Ishikawa (cell line): ENCODE measurements at regions not wholly inside any gene's neighbourhood (a gene's known extent, or its start where the extent isn't known, plus 50 kb on each side); places are given as distances from the start of the nearest gene placed in this dataset.

Experiments
- CEBPB ChIP-seq: IDR thresholded peaks from 2 replicates; pipeline ENCODE4 v1.6.1; 2012
- CREB1 ChIP-seq: IDR thresholded peaks from 2 replicates; pipeline ENCODE4 v1.6.1; 2012; ENCODE audit warnings: low read depth
- EGR1 ChIP-seq: IDR thresholded peaks from 2 replicates; pipeline ENCODE4 v1.6.1; 2012
- EP300 ChIP-seq: IDR thresholded peaks from 2 replicates; pipeline ENCODE4 v1.6.1; 2012; ENCODE audit warnings: borderline replicate concordance
- FOXM1 ChIP-seq: IDR thresholded peaks from 2 replicates; pipeline ENCODE4 v1.6.1; 2012; ENCODE audit warnings: low read depth, borderline replicate concordance
- NFIC ChIP-seq: IDR thresholded peaks from 2 replicates; pipeline ENCODE4 v1.6.1; 2012
- RAD21 ChIP-seq: IDR thresholded peaks from 2 replicates; pipeline ENCODE4 v1.6.1; 2012; ENCODE audit warnings: low read depth
- TAF1 ChIP-seq: IDR thresholded peaks from 2 replicates; pipeline ENCODE4 v1.6.1; 2012; ENCODE audit warnings: low read depth, mild to moderate bottlenecking
- TCF12 ChIP-seq: IDR thresholded peaks from 2 replicates; pipeline ENCODE4 v1.6.1; 2012; ENCODE audit warnings: low read depth
- TEAD4 ChIP-seq: IDR thresholded peaks from 2 replicates; pipeline ENCODE4 v1.6.1; 2012
- YY1 ChIP-seq: IDR thresholded peaks from 2 replicates; pipeline ENCODE4 v1.6.1; 2012; ENCODE audit warnings: low read depth
- ZBTB7A ChIP-seq: IDR thresholded peaks from 2 replicates; pipeline ENCODE4 v1.6.1; 2012; ENCODE audit warnings: low read depth
- TF ChIP-seq, protein P1 (sequence below): IDR thresholded peaks from 2 replicates; pipeline ENCODE4 v1.6.1; 2012; ENCODE audit warnings: low read depth, mild to moderate bottlenecking
- TF ChIP-seq, protein P2 (sequence below): IDR thresholded peaks from 2 replicates; pipeline ENCODE4 v1.6.1; 2012
- TF ChIP-seq, protein P3 (sequence below): IDR thresholded peaks from 2 replicates; pipeline ENCODE4 v1.6.1; 2012

DNA sequence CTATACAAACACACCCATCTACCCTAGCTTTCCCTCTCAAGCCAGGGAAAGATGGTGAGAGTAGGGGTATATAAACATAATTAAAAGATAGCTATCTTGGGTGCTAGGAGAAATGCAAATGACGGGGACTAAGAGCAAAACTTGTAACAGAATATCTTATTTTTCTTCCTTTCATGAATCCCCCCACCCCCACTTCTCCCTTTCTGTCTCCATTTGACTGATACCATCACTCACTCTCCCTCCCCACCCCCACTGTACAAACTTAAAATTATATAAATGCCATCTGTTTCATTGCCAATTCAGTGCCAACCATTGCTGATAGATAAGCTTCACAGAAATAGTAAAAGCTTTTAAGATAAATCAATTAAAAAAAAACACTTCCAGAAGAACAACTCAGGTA is 268.6 kb downstream of the SLC6A15 start:
- TF ChIP-seq YY1 (no peak), EGR1 (no peak)

DNA sequence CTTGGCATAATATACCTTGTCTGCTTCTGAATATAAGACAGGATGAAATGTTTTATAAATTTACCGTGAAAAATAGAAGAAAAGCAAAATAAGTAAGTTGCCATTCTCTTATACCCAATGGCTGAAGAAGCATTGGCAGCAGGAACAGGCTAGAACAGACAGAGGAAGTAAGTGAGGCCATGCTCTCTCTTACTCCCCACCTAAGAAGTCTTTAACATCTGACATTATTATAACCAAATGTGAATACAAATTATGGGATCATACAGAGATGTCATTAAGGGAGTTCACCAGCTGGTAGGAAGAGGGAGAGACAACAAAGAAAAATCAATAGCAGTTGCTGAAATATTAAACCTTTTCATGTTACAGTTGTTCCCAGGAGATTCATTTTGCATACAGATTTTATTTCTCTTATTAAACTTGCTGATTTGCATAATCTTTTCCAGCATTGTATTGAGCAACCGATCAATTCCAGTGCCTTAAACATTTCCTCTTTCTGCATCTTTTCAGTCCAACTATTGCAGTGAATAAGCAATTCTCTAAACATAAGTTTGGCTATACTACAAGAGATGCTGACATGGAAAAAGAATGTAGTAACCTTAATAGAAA is 270.6 kb downstream of the SLC6A15 start:
- TF ChIP-seq CEBPB (no peak), TAF1 (no peak), FOXM1 (no peak), TEAD4 (no peak), EGR1 (no peak), YY1 (no peak)

DNA sequence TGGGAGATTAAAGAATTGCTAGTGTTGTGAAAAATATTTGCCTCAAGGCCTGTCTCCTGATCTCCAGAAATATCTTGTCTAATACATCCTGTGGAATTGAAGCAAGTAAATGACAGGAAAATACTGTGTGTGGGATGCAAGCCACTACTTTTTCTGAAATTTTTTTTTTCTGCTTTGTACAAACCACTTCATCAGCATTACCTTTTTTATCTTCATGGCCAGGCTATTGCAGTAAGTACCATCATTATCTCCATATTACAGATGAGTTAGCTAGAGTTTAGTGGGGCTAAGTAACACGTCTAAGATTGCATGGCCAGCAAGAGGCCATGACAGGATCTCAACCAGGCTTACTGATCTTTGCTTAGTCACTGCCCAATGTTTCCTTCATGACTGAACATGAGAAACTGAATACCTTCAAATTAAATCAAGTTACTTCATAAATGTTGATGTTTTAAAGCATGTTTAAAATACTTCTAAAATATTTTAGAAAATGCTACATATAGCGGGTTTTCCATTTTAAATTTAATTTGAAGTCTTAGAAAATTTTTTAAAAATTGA is 273.7 kb downstream of the SLC6A15 start:
- TF ChIP-seq, protein P1, sequence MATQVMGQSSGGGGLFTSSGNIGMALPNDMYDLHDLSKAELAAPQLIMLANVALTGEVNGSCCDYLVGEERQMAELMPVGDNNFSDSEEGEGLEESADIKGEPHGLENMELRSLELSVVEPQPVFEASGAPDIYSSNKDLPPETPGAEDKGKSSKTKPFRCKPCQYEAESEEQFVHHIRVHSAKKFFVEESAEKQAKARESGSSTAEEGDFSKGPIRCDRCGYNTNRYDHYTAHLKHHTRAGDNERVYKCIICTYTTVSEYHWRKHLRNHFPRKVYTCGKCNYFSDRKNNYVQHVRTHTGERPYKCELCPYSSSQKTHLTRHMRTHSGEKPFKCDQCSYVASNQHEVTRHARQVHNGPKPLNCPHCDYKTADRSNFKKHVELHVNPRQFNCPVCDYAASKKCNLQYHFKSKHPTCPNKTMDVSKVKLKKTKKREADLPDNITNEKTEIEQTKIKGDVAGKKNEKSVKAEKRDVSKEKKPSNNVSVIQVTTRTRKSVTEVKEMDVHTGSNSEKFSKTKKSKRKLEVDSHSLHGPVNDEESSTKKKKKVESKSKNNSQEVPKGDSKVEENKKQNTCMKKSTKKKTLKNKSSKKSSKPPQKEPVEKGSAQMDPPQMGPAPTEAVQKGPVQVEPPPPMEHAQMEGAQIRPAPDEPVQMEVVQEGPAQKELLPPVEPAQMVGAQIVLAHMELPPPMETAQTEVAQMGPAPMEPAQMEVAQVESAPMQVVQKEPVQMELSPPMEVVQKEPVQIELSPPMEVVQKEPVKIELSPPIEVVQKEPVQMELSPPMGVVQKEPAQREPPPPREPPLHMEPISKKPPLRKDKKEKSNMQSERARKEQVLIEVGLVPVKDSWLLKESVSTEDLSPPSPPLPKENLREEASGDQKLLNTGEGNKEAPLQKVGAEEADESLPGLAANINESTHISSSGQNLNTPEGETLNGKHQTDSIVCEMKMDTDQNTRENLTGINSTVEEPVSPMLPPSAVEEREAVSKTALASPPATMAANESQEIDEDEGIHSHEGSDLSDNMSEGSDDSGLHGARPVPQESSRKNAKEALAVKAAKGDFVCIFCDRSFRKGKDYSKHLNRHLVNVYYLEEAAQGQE, result no peak
- TF ChIP-seq TAF1 (no peak), EP300 (no peak), RAD21 (no peak), CREB1 (no peak), NFIC (no peak), FOXM1 (no peak), EGR1 (no peak), TCF12 (no peak), CEBPB (no peak), YY1 (no peak), ZBTB7A (no peak), TEAD4 (no peak)
- TF ChIP-seq, protein P2, sequence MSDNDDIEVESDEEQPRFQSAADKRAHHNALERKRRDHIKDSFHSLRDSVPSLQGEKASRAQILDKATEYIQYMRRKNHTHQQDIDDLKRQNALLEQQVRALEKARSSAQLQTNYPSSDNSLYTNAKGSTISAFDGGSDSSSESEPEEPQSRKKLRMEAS, result no peak
- TF ChIP-seq, protein P3, sequence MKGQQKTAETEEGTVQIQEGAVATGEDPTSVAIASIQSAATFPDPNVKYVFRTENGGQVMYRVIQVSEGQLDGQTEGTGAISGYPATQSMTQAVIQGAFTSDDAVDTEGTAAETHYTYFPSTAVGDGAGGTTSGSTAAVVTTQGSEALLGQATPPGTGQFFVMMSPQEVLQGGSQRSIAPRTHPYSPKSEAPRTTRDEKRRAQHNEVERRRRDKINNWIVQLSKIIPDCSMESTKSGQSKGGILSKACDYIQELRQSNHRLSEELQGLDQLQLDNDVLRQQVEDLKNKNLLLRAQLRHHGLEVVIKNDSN, result no peak

DNA sequence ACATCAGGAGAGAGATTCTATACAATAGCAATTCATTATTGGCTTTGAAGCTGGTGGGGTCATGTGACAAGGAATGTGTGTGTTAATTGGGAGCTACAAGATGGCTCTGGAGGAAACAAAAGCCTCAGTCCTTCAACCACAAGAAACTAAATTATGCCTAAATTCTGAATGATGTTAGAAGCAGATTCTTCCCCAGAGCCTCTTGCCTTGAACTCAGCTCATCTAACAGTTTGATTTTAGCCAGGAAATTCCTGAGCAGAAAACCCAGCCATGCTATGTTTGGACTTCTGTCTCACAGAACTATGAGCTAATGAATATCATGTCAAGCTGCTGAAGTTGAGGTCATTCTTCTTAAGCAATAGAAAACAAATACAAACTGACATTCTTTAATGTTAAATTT is 274.7 kb downstream of the SLC6A15 start:
- TF ChIP-seq NFIC (no peak), TEAD4 (no peak), FOXM1 (no peak), CREB1 (no peak), EP300 (no peak), TAF1 (no peak), YY1 (no peak), EGR1 (no peak)
- TF ChIP-seq, protein P3, result no peak

DNA sequence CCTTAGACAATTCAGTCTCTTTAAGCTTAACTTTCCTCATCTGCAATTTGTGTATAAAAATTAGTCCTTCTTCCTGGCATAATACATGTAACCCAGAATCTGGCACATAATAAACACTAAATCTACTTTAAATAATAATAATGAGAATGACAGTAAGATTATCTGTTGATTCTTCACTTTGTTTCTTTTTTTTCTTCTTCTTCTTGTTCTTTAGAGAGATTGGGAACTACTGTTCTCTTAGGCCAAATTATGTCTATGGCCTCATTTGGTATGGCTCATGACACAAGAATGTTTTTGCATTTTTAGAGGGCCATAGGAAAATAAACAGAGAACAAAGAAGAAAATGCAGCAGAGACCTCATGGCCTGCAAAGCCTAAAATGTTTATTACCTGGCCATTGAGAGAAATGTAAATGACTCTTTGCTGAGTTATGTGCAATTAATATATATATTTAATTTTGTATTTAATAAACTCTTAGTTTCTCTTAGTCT is 275.8 kb downstream of the SLC6A15 start:
- TF ChIP-seq CREB1, result no peak
- TF ChIP-seq, protein P1, result no peak
- TF ChIP-seq ZBTB7A, result no peak
- TF ChIP-seq TAF1, result no peak
- no peak for TF ChIP-seq CEBPB
- no peak for TF ChIP-seq EP300
- no peak for TF ChIP-seq TEAD4
- no peak for TF ChIP-seq TCF12
- TF ChIP-seq, protein P2, result no peak
- TF ChIP-seq FOXM1, result no peak
- no peak for TF ChIP-seq YY1
- no peak for TF ChIP-seq EGR1
- TF ChIP-seq NFIC, result no peak
- TF ChIP-seq, protein P3, result no peak
- TF ChIP-seq RAD21, result no peak

DNA sequence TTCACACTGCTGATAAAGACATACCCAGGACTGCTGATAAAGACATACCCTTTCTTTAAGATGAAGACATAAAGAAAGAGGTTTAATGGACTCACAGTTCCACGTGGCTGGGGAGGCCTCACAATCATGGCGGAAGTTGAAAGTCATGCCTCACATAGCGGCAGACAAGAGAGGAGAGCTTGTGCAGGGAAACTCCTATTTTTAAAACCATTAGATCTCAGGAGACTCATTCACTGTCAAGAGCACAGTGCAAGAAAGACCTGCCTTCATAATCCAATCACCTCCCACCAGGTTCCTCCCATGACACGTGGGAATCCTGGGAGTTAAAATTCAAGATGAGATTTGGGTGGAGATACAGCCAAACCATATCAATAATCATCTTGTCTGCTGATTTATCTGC is 278.1 kb downstream of the SLC6A15 start:
- no peak for TF ChIP-seq NFIC
- no peak for TF ChIP-seq RAD21
- no peak for TF ChIP-seq CEBPB
- no peak for TF ChIP-seq YY1
- TF ChIP-seq TCF12, result no peak
- TF ChIP-seq, protein P3, result no peak
- TF ChIP-seq CREB1, result no peak
- TF ChIP-seq EP300, result no peak
- TF ChIP-seq FOXM1, result no peak
- TF ChIP-seq, protein P2, result no peak
- no peak for TF ChIP-seq TAF1
